ENCODE measurements at regions not wholly inside any gene's neighbourhood (a gene's known extent, or its start where the extent isn't known, plus 50 kb on each side); places are given as distances from the start of the nearest gene placed in this dataset.

- DNase-seq (ENCODE audit: low spot score), result no peak
Measured at GRCh38 chr3:144221761-144222160, 250.1 kb downstream of the DIPK2A start.

GRCh38 chr3:144229330-144229729 is 257.7 kb downstream of the DIPK2A start:
- no peak for FAIRE-seq

More at GRCh38 chr3:144221761-144222160, 250.1 kb downstream of the DIPK2A start:
- FAIRE-seq, result no peak

GRCh38 chr3:144229953-144230352 is 258.3 kb downstream of the DIPK2A start:
- FAIRE-seq (no peak), DNase-seq (ENCODE audit: low spot score) (no peak)

More at GRCh38 chr3:144229330-144229729, 257.7 kb downstream of the DIPK2A start:
- no peak for DNase-seq (ENCODE audit: low spot score)

GRCh38 chr3:144235489-144235888 is 263.9 kb downstream of the DIPK2A start:
- DNase-seq (ENCODE audit: low spot score), result no peak
- no peak for FAIRE-seq

GRCh38 chr3:144237351-144237750 is 265.7 kb downstream of the DIPK2A start:
- FAIRE-seq, result no peak
- no peak for DNase-seq (ENCODE audit: low spot score)

GRCh38 chr3:144241404-144241803 is 269.8 kb downstream of the DIPK2A start:
- no peak for FAIRE-seq
- DNase-seq (ENCODE audit: low spot score), result no peak

- DNase-seq (ENCODE audit: low spot score) (no peak), FAIRE-seq (no peak)
Measured at GRCh38 chr3:144242747-144243146, 271.1 kb downstream of the DIPK2A start.

GRCh38 chr3:144244662-144245061 is 273.0 kb downstream of the DIPK2A start:
- DNase-seq (ENCODE audit: low spot score) (no peak), FAIRE-seq (no peak)

- FAIRE-seq, result no peak
- DNase-seq (ENCODE audit: low spot score), result no peak
Measured at GRCh38 chr3:144252896-144253295, 281.3 kb downstream of the DIPK2A start.

- FAIRE-seq (no peak), DNase-seq (ENCODE audit: low spot score) (no peak)
Measured at GRCh38 chr3:144257381-144257780, 285.8 kb downstream of the DIPK2A start.

- FAIRE-seq, result no peak
- DNase-seq (ENCODE audit: low spot score), result no peak
Measured at GRCh38 chr3:144259267-144259666, 287.6 kb downstream of the DIPK2A start.

- DNase-seq (ENCODE audit: low spot score), result no peak
- no peak for FAIRE-seq
Measured at GRCh38 chr3:144263706-144264105, 292.1 kb downstream of the DIPK2A start.

- no peak for FAIRE-seq
- no peak for DNase-seq (ENCODE audit: low spot score)
Measured at GRCh38 chr3:144264350-144264749, 292.7 kb downstream of the DIPK2A start.

GRCh38 chr3:144264794-144265193 is 293.2 kb downstream of the DIPK2A start:
- DNase-seq (ENCODE audit: low spot score) (no peak), FAIRE-seq (no peak)

- DNase-seq (ENCODE audit: low spot score) (no peak), FAIRE-seq (no peak)
Measured at GRCh38 chr3:144265542-144266100, 294.0 kb downstream of the DIPK2A start.

GRCh38 chr3:144270100-144270499 is 298.5 kb downstream of the DIPK2A start:
- FAIRE-seq (no peak), DNase-seq (ENCODE audit: low spot score) (no peak)

GRCh38 chr3:144272680-144273079 is 301.1 kb downstream of the DIPK2A start:
- DNase-seq (ENCODE audit: low spot score) (peak; percentile 27), FAIRE-seq (peak; percentile 61)

- DNase-seq (ENCODE audit: low spot score), result no peak
- FAIRE-seq, result no peak
Measured at GRCh38 chr3:144273601-144274000, 302.0 kb downstream of the DIPK2A start.

- DNase-seq (ENCODE audit: low spot score), result no peak
- FAIRE-seq, result no peak
Measured at GRCh38 chr3:144275005-144275404, 303.4 kb downstream of the DIPK2A start.

- no peak for FAIRE-seq
- DNase-seq (ENCODE audit: low spot score), result no peak
Measured at GRCh38 chr3:144282313-144282712, 310.7 kb downstream of the DIPK2A start.

GRCh38 chr3:144286235-144286910 is 314.8 kb downstream of the DIPK2A start:
- FAIRE-seq (no peak), DNase-seq (ENCODE audit: low spot score) (no peak)

GRCh38 chr3:144287001-144287400 is 315.4 kb downstream of the DIPK2A start:
- no peak for FAIRE-seq
- no peak for DNase-seq (ENCODE audit: low spot score)

- DNase-seq (ENCODE audit: low spot score) (no peak), FAIRE-seq (no peak)
Measured at GRCh38 chr3:144289057-144289456, 317.4 kb downstream of the DIPK2A start.

All from RCC 7860 (cell line).